H1 (cell line): ENCODE measurements at regions not wholly inside any gene's neighbourhood (a gene's known extent, or its start where the extent isn't known, plus 50 kb on each side); places are given as distances from the start of the nearest gene placed in this dataset.

Source experiments
- CTCF ChIA-PET: fragments of 300-600 bp; sonication (Branson Sonifier 250); formaldehyde crosslinking; loops from one replicate; lab custom pipeline; 2021; ENCODE audit not compliant: partially characterized antibody; lab: Charles Lee
- POLR2A ChIA-PET: fragments of 300-600 bp; sonication (Branson Sonifier 250); formaldehyde crosslinking; loops from one replicate; lab custom pipeline; 2021; ENCODE audit warnings: inconsistent platforms; ENCODE audit not compliant: partially characterized antibody; lab: Charles Lee
- DNase-seq, 2 experiments: peaks; one replicate each; pipeline versions ENCODE4 v3.0.0 to v3.0.0-alpha.2; 2010 to 2022; ENCODE audit warnings: low spot score in 2 of 2, low read depth in 1 of 2, mixed read lengths in 1 of 2
- FAIRE-seq: peaks from 2 replicates; lab custom pipeline; 2011; peaks lifted over from hg19 to GRCh38; lab: Jason Lieb, UNC
- H2AFZ ChIP-seq: 2 replicates; pipeline ENCODE4 v1.8.1; 2012; ENCODE audit warnings: low read length, inconsistent platforms
- H2AK5ac ChIP-seq: 2 replicates; pipeline ENCODE4 v1.6.1; 2013; ENCODE audit warnings: low read depth, low read length
- H2BK120ac ChIP-seq: replicated peaks from 2 replicates; pipeline ENCODE3; 2013; ENCODE audit warnings: low read depth, low read length, inconsistent platforms
- H2BK12ac ChIP-seq: 2 replicates; pipeline ENCODE4 v1.6.1; 2013; ENCODE audit warnings: low read depth, low read length
- H2BK15ac ChIP-seq: 2 replicates; pipeline ENCODE4 v1.6.1; 2013; ENCODE audit warnings: low read length
- H2BK20ac ChIP-seq: 2 replicates; pipeline ENCODE4 v1.6.1; 2013; ENCODE audit warnings: low read length
- H2BK5ac ChIP-seq: 2 replicates; pipeline ENCODE4 v1.6.1; 2013; ENCODE audit warnings: low read depth, low read length
- H3K14ac ChIP-seq: 2 replicates; pipeline ENCODE4 v1.6.1; 2013; ENCODE audit warnings: inconsistent platforms; ENCODE audit not compliant: insufficient read length
- H3K18ac ChIP-seq: 2 replicates; pipeline ENCODE4 v1.6.1; 2013; ENCODE audit warnings: low read length; ENCODE audit errors: extremely low read depth
- H3K23ac ChIP-seq: 2 replicates; pipeline ENCODE4 v1.6.1; 2013; ENCODE audit warnings: inconsistent platforms; ENCODE audit not compliant: insufficient read length
- H3K23me2 ChIP-seq: 2 replicates; pipeline ENCODE4 v1.6.1; 2013; ENCODE audit warnings: low read depth, low read length
- H3K27ac ChIP-seq: 2 replicates; pipeline ENCODE4 v1.6.1; 2011; ENCODE audit warnings: low read depth, low read length, inconsistent platforms
- H3K27me3 ChIP-seq, 4 experiments: replicated peaks in 1 of 4; 1 replicate in 1 of 4; 2 replicates in 3 of 4; pipeline versions ENCODE4 v1.6.1 to v1.8.1; 2011 to 2013; ENCODE audit warnings: low read length in 3 of 4, mild to moderate bottlenecking in 3 of 4, inconsistent platforms in 2 of 4, mixed read lengths in 2 of 4, moderate library complexity in 1 of 4; ENCODE audit not compliant: control insufficient read depth in 3 of 4, insufficient read depth in 3 of 4; ENCODE audit errors: extremely low read depth in 1 of 4
- H3K36me3 ChIP-seq, 4 experiments: 2 replicates each; pipeline versions ENCODE4 v1.6.1 to v1.8.1; 2011 to 2013; ENCODE audit warnings: mild to moderate bottlenecking in 4 of 4, low read length in 3 of 4, moderate library complexity in 2 of 4, control low read depth in 1 of 4, inconsistent platforms in 1 of 4; ENCODE audit not compliant: insufficient read depth in 4 of 4, control insufficient read depth in 2 of 4
- H3K4ac ChIP-seq: replicated peaks from 2 replicates; pipeline ENCODE3; 2013; ENCODE audit warnings: low read length, low read depth, mixed read lengths, inconsistent platforms; ENCODE audit not compliant: insufficient read length
- H3K4me1 ChIP-seq, 4 experiments: replicated peaks in 1 of 4; 1 replicate in 1 of 4; 2 replicates in 3 of 4; pipeline versions ENCODE4 v1.6.1 to v1.8.1; 2011 to 2013; ENCODE audit warnings: low read length in 3 of 4, inconsistent platforms in 2 of 4, mixed read lengths in 1 of 4; ENCODE audit not compliant: insufficient read depth in 4 of 4, control insufficient read depth in 3 of 4
- H3K4me2 ChIP-seq, 2 experiments: 2 replicates each; pipeline versions ENCODE4 v1.6.1 to v1.8.1; 2011 to 2013; ENCODE audit warnings: low read depth in 2 of 2, low read length in 2 of 2, control low read depth in 1 of 2, inconsistent platforms in 1 of 2, mild to moderate bottlenecking in 1 of 2; ENCODE audit not compliant: insufficient read depth in 1 of 2
- H3K4me3 ChIP-seq, 4 experiments: fragments of 200-600, 300-600 bp in 1 of 4; sonication (generic), shearing (Covaris generic), sonication (Bioruptor Twin) in 1 of 4; 2 replicates each; pipeline versions ENCODE4 v1.5.1 to v1.8.1; 2011 to 2016; ENCODE audit warnings: low read length in 4 of 4, low read depth in 3 of 4, control low read depth in 2 of 4, inconsistent platforms in 2 of 4, mild to moderate bottlenecking in 2 of 4, mixed read lengths in 1 of 4, moderate library complexity in 1 of 4; ENCODE audit not compliant: insufficient read depth in 2 of 4; ENCODE audit errors: extremely low read depth in 1 of 4
- H3K56ac ChIP-seq: replicated peaks from 2 replicates; pipeline ENCODE3; 2013; ENCODE audit warnings: low read depth, mild to moderate bottlenecking, mixed read lengths, low read length, inconsistent platforms; ENCODE audit not compliant: insufficient read length
- H3K79me1 ChIP-seq: 2 replicates; pipeline ENCODE4 v1.6.1; 2013; ENCODE audit warnings: low read depth, low read length, control low read depth
- H3K79me2 ChIP-seq, 2 experiments: 2 replicates each; pipeline versions ENCODE4 v1.6.1 to v1.8.1; 2012 to 2013; ENCODE audit warnings: low read length in 2 of 2, mild to moderate bottlenecking in 2 of 2, inconsistent platforms in 1 of 2; ENCODE audit not compliant: insufficient read depth in 2 of 2, control insufficient read depth in 1 of 2
- H3K9ac ChIP-seq, 4 experiments: replicated peaks in 1 of 4; 1 replicate in 1 of 4; 2 replicates in 3 of 4; pipeline versions ENCODE4 v1.6.1 to v1.8.1; 2011 to 2013; ENCODE audit warnings: low read depth in 3 of 4, low read length in 3 of 4, control low read depth in 2 of 4, mild to moderate bottlenecking in 2 of 4, moderate library complexity in 2 of 4, inconsistent platforms in 1 of 4; ENCODE audit errors: extremely low read depth in 1 of 4
- H3K9me3 ChIP-seq, 2 experiments: 2 replicates each; pipeline versions ENCODE4 v1.6.1 to v1.8.1; 2012 to 2013; ENCODE audit warnings: mild to moderate bottlenecking in 2 of 2, moderate library complexity in 2 of 2, control low read depth in 1 of 2, inconsistent platforms in 1 of 2, low read depth in 1 of 2, low read length in 1 of 2, mixed read lengths in 1 of 2; ENCODE audit not compliant: insufficient read depth in 2 of 2
- H4K20me1 ChIP-seq, 2 experiments: replicated peaks in 1 of 2; 2 replicates each; pipeline versions ENCODE3 to v1.8.1; 2011 to 2013; ENCODE audit warnings: inconsistent platforms in 2 of 2, low read length in 2 of 2, mild to moderate bottlenecking in 1 of 2; ENCODE audit not compliant: insufficient read depth in 2 of 2, control insufficient read depth in 1 of 2
- H4K5ac ChIP-seq: 2 replicates; pipeline ENCODE4 v1.6.1; 2013; ENCODE audit warnings: low read length, low read depth, mixed read lengths, inconsistent platforms; ENCODE audit not compliant: insufficient read length
- H4K8ac ChIP-seq: 2 replicates; pipeline ENCODE4 v1.8.0; 2013; ENCODE audit warnings: mild to moderate bottlenecking, moderate library complexity, low read length, inconsistent platforms; ENCODE audit not compliant: insufficient read depth; ENCODE audit errors: extremely low read depth
- H4K91ac ChIP-seq: replicated peaks from 2 replicates; pipeline ENCODE3; 2013; ENCODE audit warnings: low read length, mixed read lengths, inconsistent platforms; ENCODE audit not compliant: insufficient read length
- MAFK ChIP-seq: IDR thresholded peaks from 2 replicates; pipeline ENCODE4 v1.6.1; 2012; ENCODE audit warnings: low read depth, mild to moderate bottlenecking, improper control_type of control experiment, low read length
- ZNF274 ChIP-seq: IDR thresholded peaks from 2 replicates; pipeline ENCODE4 v1.7.0; 2012; ENCODE audit warnings: low read length, borderline replicate concordance; ENCODE audit errors: extremely low read depth
- WGBS, 2 experiments: shearing (Covaris generic) in 1 of 2; methylation state at CpG; one replicate each; pipeline versions ENCODE4 v1.1.6 to v1.1.7; 2013 to 2015; ENCODE audit warnings: low lambda C conversion rate in 2 of 2, mixed read lengths in 2 of 2, inconsistent platforms in 1 of 2, low coverage in 1 of 2, missing lambda C conversion rate in 1 of 2; ENCODE audit not compliant: insufficient replicate concordance in 2 of 2, insufficient coverage in 1 of 2, insufficient read length in 1 of 2; ENCODE audit errors: extremely low coverage in 1 of 2, missing lambda C conversion rate in 1 of 2; 5-methylcytosine and 5-hydroxymethylcytosine counted together

DNA sequence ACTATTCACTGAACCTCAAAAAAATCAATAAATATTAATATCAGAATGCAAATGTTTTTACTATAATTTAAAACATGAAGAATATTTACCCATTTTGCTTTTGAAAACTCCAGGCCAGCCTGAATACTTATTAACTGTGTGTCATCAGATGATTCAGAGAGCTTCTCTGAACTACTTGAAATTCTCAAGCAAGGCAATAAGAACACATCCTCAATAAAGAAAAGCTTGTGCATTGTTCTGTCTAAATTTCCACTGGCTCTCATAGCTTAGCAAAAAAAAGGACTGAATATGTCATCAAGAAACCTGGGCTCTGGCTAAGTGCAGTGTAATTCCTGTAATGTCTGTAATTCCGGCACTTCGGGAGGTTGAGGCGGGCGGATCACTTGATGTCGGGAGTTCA lies 194.1 kb downstream of the BTG1 start:
- Histone ChIP-seq H4K91ac (no peak overlapping the region), H2AFZ (no peak overlapping the region), H3K9me3 (no peaks in the 10 kb centered on the region), H4K20me1 (no peaks in the 10 kb centered on the region), H3K4me3 (no peak overlapping the region), H3K36me3 (no peaks in the 10 kb centered on the region), H4K8ac (no peak overlapping the region), H2BK15ac (no peak overlapping the region), H3K79me1 (no peaks in the 10 kb centered on the region), H2BK20ac (no peak overlapping the region), H3K23me2 (no peaks in the 10 kb centered on the region), H3K27ac (no peak overlapping the region), H3K56ac (no peak overlapping the region), H2BK120ac (no peak overlapping the region), H2BK5ac (no peak overlapping the region), H3K27me3 (no peaks in the 10 kb centered on the region), H3K14ac (no peak overlapping the region), H3K9ac (no peak overlapping the region), H3K18ac (no peak overlapping the region), H3K23ac (no peak overlapping the region), H2AK5ac (no peak overlapping the region), H3K79me2 (no peaks in the 10 kb centered on the region), H2BK12ac (no peak overlapping the region), H3K4me2 (no peak overlapping the region), H3K4ac (no peak overlapping the region), H3K4me1 (no peaks in the 10 kb centered on the region), H4K5ac (no peak overlapping the region)
- ChIA-PET CTCF (interaction anchor here (0.6 kb wide), 1 partner anchor 23 kb away, joined by 3 read pairs; no protein-coding TSS in a partner anchor), POLR2A (no interaction called here)
- FAIRE-seq (no peak), DNase-seq (no peak)
- 98% methylated on average over 5 of the region's 5 CpGs; no CpG with 5 or more reads in 1 of the 2 experiments for WGBS, 2 experiments
- TF ChIP-seq MAFK (no peak), ZNF274 (no peak)
